MM.1S (cell line): ENCODE measurements at regions not wholly inside any gene's neighbourhood (a gene's known extent, or its start where the extent isn't known, plus 50 kb on each side); places are given as distances from the start of the nearest gene placed in this dataset.

Source experiments
- EZH2 ChIP-seq: fragments of 300-600 bp; sonication (generic); optimal IDR thresholded peaks from 2 replicates; pipeline ENCODE3; 2017; ENCODE audit warnings: low read depth, mild to moderate bottlenecking, antibody characterized with exemption, low read length, mixed read lengths
- EZH2phosphoT487 ChIP-seq: fragments of 300-600 bp; sonication (generic); IDR thresholded peaks from 2 replicates; pipeline ENCODE4 v1.6.1; 2018; ENCODE audit warnings: antibody characterized with exemption, low read length
- TF ChIP-seq, protein P1 (sequence below): fragments of 300-600 bp; sonication (generic); IDR thresholded peaks from 2 replicates; pipeline ENCODE4 v1.5.1; 2016; ENCODE audit warnings: antibody characterized with exemption, low read length, mixed read lengths

DNA sequence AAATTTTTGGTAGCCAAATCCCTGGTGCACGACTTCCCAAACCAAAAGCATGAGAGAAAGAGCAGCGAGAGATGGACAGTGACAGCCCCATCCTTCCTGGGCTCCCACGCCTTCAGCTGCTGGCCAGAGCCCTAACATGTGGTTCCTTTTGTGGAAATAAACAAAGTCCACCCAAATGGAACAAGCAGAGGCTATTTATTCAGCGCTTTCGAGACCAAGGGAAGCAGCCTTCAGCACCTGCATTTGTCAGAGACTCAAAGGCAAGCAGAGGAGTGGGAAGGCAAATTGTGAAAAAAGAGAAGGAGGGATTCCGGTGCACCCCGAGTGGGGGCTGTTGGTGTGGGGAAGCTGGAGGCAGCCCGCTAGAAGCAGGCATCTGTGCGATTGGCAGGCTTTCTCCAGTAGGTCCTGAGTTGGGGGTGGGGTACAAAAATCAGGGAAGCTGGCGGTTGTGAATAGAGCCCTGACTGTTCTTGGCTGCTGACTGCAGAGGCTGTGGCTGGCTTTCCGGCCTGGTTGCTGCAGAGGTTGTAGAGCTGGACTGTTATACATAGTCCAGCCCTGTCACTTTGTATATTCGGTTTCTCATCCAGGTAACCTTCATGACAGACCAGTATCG lies 427.2 kb downstream of the OCA2 start:
- TF ChIP-seq, protein P1, sequence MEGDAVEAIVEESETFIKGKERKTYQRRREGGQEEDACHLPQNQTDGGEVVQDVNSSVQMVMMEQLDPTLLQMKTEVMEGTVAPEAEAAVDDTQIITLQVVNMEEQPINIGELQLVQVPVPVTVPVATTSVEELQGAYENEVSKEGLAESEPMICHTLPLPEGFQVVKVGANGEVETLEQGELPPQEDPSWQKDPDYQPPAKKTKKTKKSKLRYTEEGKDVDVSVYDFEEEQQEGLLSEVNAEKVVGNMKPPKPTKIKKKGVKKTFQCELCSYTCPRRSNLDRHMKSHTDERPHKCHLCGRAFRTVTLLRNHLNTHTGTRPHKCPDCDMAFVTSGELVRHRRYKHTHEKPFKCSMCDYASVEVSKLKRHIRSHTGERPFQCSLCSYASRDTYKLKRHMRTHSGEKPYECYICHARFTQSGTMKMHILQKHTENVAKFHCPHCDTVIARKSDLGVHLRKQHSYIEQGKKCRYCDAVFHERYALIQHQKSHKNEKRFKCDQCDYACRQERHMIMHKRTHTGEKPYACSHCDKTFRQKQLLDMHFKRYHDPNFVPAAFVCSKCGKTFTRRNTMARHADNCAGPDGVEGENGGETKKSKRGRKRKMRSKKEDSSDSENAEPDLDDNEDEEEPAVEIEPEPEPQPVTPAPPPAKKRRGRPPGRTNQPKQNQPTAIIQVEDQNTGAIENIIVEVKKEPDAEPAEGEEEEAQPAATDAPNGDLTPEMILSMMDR, result no peak
- no peak for TF ChIP-seq EZH2
- no peak for TF ChIP-seq EZH2phosphoT487
